ENCODE measurements at regions not wholly inside any gene's neighbourhood (a gene's known extent, or its start where the extent isn't known, plus 50 kb on each side); places are given as distances from the start of the nearest gene placed in this dataset.
A peak's percentile ranks its signal among the peaks of the same experiment; 100 is the strongest.

GRCh38 chr12:124502379-124502778, 65.0 kb downstream of the NCOR2 start:
- no peak overlapping the region for H3K27ac ChIP-seq (ENCODE audit: low read depth, low read length)

GRCh38 chr12:124501827-124502226, 65.6 kb downstream of the NCOR2 start:
- peak overlapping the region; percentile 79 for H3K27ac ChIP-seq (ENCODE audit: low read depth, low read length)
- H3K4me1 ChIP-seq (ENCODE audit: insufficient read depth, low read length) = peaks cover 51% of the 10 kb centered on the region
- 81% methylated on average over 16 of the region's 16 CpGs for WGBS

More at GRCh38 chr12:124502379-124502778, 65.0 kb downstream of the NCOR2 start:
- Histone ChIP-seq H3K27me3 (ENCODE audit: insufficient read depth, low read length) (no peaks in the 10 kb centered on the region), H3K4me3 (ENCODE audit: low read length) (no peak overlapping the region), H3K9ac (ENCODE audit: low read depth, low read length) (no peak overlapping the region; the same call in 1 of the 2 replicates), H3K36me3 (ENCODE audit: insufficient read depth, low read length) (no peaks in the 10 kb centered on the region), H3K9me3 (ENCODE audit: insufficient read depth, low read depth, low read length) (no peaks in the 10 kb centered on the region), H3K4me1 (ENCODE audit: insufficient read depth, low read length) (peaks cover 54% of the 10 kb centered on the region)
- WGBS = 91% methylated on average over 10 of the region's 10 CpGs

GRCh38 chr12:124501112-124501561, 66.3 kb downstream of the NCOR2 start:
- H3K9me3 ChIP-seq (ENCODE audit: insufficient read depth, low read depth, low read length) = no peaks in the 10 kb centered on the region
- WGBS = 71% methylated on average over 17 of the region's 17 CpGs
- H3K27ac ChIP-seq (ENCODE audit: low read depth, low read length) = peak overlapping the region; percentile 79
- peaks cover 48% of the 10 kb centered on the region for H3K4me1 ChIP-seq (ENCODE audit: insufficient read depth, low read length)
- no peaks in the 10 kb centered on the region for H3K27me3 ChIP-seq (ENCODE audit: insufficient read depth, low read length)
- H3K9ac ChIP-seq (ENCODE audit: low read depth, low read length) = peak overlapping the region; percentile 63
- H3K4me3 ChIP-seq (ENCODE audit: low read length) = no peak overlapping the region
- H3K36me3 ChIP-seq (ENCODE audit: insufficient read depth, low read length) = no peaks in the 10 kb centered on the region

More at GRCh38 chr12:124501827-124502226, 65.6 kb downstream of the NCOR2 start:
- no peaks in the 10 kb centered on the region for H3K9me3 ChIP-seq (ENCODE audit: insufficient read depth, low read depth, low read length)
- no peak overlapping the region; the same call in 1 of the 2 replicates for H3K9ac ChIP-seq (ENCODE audit: low read depth, low read length)
- no peak overlapping the region for H3K4me3 ChIP-seq (ENCODE audit: low read length)
- H3K36me3 ChIP-seq (ENCODE audit: insufficient read depth, low read length) = no peaks in the 10 kb centered on the region
- H3K27me3 ChIP-seq (ENCODE audit: insufficient read depth, low read length) = no peaks in the 10 kb centered on the region

GRCh38 chr12:124499898-124500244, 67.5 kb downstream of the NCOR2 start:
- H3K36me3 ChIP-seq (ENCODE audit: insufficient read depth, low read length) = peaks cover 2% of the 10 kb centered on the region
- H3K9ac ChIP-seq (ENCODE audit: low read depth, low read length) = peak overlapping the region; percentile 63
- no peaks in the 10 kb centered on the region for H3K27me3 ChIP-seq (ENCODE audit: insufficient read depth, low read length)
- WGBS = 85% methylated on average over 11 of the region's 11 CpGs
- H3K9me3 ChIP-seq (ENCODE audit: insufficient read depth, low read depth, low read length) = no peaks in the 10 kb centered on the region
- peaks cover 45% of the 10 kb centered on the region for H3K4me1 ChIP-seq (ENCODE audit: insufficient read depth, low read length)
- peak overlapping the region; percentile 79 for H3K27ac ChIP-seq (ENCODE audit: low read depth, low read length)
- H3K4me3 ChIP-seq (ENCODE audit: low read length) = no peak overlapping the region

- Histone ChIP-seq H3K27me3 (ENCODE audit: insufficient read depth, low read length) (no peaks in the 10 kb centered on the region), H3K4me3 (ENCODE audit: low read length) (no peak overlapping the region), H3K27ac (ENCODE audit: low read depth, low read length) (peak overlapping the region; percentile 65), H3K9me3 (ENCODE audit: insufficient read depth, low read depth, low read length) (no peaks in the 10 kb centered on the region), H3K36me3 (ENCODE audit: insufficient read depth, low read length) (peaks cover 8% of the 10 kb centered on the region), H3K4me1 (ENCODE audit: insufficient read depth, low read length) (peaks cover 39% of the 10 kb centered on the region), H3K9ac (ENCODE audit: low read depth, low read length) (peak overlapping the region; percentile 42; the same call in 1 of the 2 replicates)
- WGBS = 82% methylated on average over 20 of the region's 20 CpGs
These were observed 68.1 kb downstream of the NCOR2 start for GRCh38 chr12:124499190-124499753.

- no peak overlapping the region for H3K4me3 ChIP-seq (ENCODE audit: low read length)
- 88% methylated on average over 24 of the region's 24 CpGs for WGBS
- no peak overlapping the region for H3K9ac ChIP-seq (ENCODE audit: low read depth, low read length)
- no peaks in the 10 kb centered on the region for H3K27me3 ChIP-seq (ENCODE audit: insufficient read depth, low read length)
- peaks cover 8% of the 10 kb centered on the region for H3K36me3 ChIP-seq (ENCODE audit: insufficient read depth, low read length)
- H3K9me3 ChIP-seq (ENCODE audit: insufficient read depth, low read depth, low read length) = no peaks in the 10 kb centered on the region
- H3K27ac ChIP-seq (ENCODE audit: low read depth, low read length) = peak overlapping the region; percentile 65; the same call in 1 of the 2 replicates
- peaks cover 35% of the 10 kb centered on the region for H3K4me1 ChIP-seq (ENCODE audit: insufficient read depth, low read length)
These were observed 68.9 kb downstream of the NCOR2 start for GRCh38 chr12:124498275-124499189.

GRCh38 chr12:124497658-124498057, 69.8 kb downstream of the NCOR2 start:
- H3K4me3 ChIP-seq (ENCODE audit: low read length) = no peak overlapping the region
- H3K4me1 ChIP-seq (ENCODE audit: insufficient read depth, low read length) = peaks cover 35% of the 10 kb centered on the region
- H3K9ac ChIP-seq (ENCODE audit: low read depth, low read length) = no peak overlapping the region
- H3K27me3 ChIP-seq (ENCODE audit: insufficient read depth, low read length) = no peaks in the 10 kb centered on the region
- H3K27ac ChIP-seq (ENCODE audit: low read depth, low read length) = no peak overlapping the region
- peaks cover 8% of the 10 kb centered on the region for H3K36me3 ChIP-seq (ENCODE audit: insufficient read depth, low read length)
- H3K9me3 ChIP-seq (ENCODE audit: insufficient read depth, low read depth, low read length) = no peaks in the 10 kb centered on the region
- 92% methylated on average over 7 of the region's 7 CpGs for WGBS

- no peak overlapping the region for H3K9ac ChIP-seq (ENCODE audit: low read depth, low read length)
- no peak overlapping the region for H3K27ac ChIP-seq (ENCODE audit: low read depth, low read length)
- WGBS = 91% methylated on average over 13 of the region's 13 CpGs
- H3K9me3 ChIP-seq (ENCODE audit: insufficient read depth, low read depth, low read length) = no peaks in the 10 kb centered on the region
- no peak overlapping the region for H3K4me3 ChIP-seq (ENCODE audit: low read length)
- peaks cover 8% of the 10 kb centered on the region for H3K36me3 ChIP-seq (ENCODE audit: insufficient read depth, low read length)
- H3K27me3 ChIP-seq (ENCODE audit: insufficient read depth, low read length) = no peaks in the 10 kb centered on the region
- peaks cover 32% of the 10 kb centered on the region for H3K4me1 ChIP-seq (ENCODE audit: insufficient read depth, low read length)
These were observed 70.4 kb downstream of the NCOR2 start for GRCh38 chr12:124497039-124497438.

GRCh38 chr12:124496584-124496983, 70.8 kb downstream of the NCOR2 start:
- Histone ChIP-seq H3K4me1 (ENCODE audit: insufficient read depth, low read length) (peaks cover 32% of the 10 kb centered on the region), H3K27me3 (ENCODE audit: insufficient read depth, low read length) (no peaks in the 10 kb centered on the region), H3K9ac (ENCODE audit: low read depth, low read length) (no peak overlapping the region), H3K9me3 (ENCODE audit: insufficient read depth, low read depth, low read length) (no peaks in the 10 kb centered on the region), H3K36me3 (ENCODE audit: insufficient read depth, low read length) (peaks cover 9% of the 10 kb centered on the region), H3K4me3 (ENCODE audit: low read length) (no peak overlapping the region), H3K27ac (ENCODE audit: low read depth, low read length) (no peak overlapping the region)
- 84% methylated on average over 2 of the region's 3 CpGs for whole genome bisulfite sequencing

GRCh38 chr12:124495194-124495983, 72.0 kb downstream of the NCOR2 start:
- Histone ChIP-seq H3K27me3 (ENCODE audit: insufficient read depth, low read length) (no peaks in the 10 kb centered on the region), H3K9ac (ENCODE audit: low read depth, low read length) (no peak overlapping the region), H3K4me3 (ENCODE audit: low read length) (no peak overlapping the region), H3K36me3 (ENCODE audit: insufficient read depth, low read length) (peaks cover 14% of the 10 kb centered on the region), H3K9me3 (ENCODE audit: insufficient read depth, low read depth, low read length) (no peaks in the 10 kb centered on the region), H3K4me1 (ENCODE audit: insufficient read depth, low read length) (peaks cover 20% of the 10 kb centered on the region), H3K27ac (ENCODE audit: low read depth, low read length) (no peak overlapping the region)
- 94% methylated on average over 28 of the region's 28 CpGs for WGBS

GRCh38 chr12:124494751-124495129, 72.7 kb downstream of the NCOR2 start:
- 95% methylated on average over 7 of the region's 7 CpGs for WGBS
- H3K9ac ChIP-seq (ENCODE audit: low read depth, low read length) = no peak overlapping the region

More at GRCh38 chr12:124494751-124495129, 72.7 kb downstream of the NCOR2 start:
- Histone ChIP-seq H3K9me3 (ENCODE audit: insufficient read depth, low read depth, low read length) (no peaks in the 10 kb centered on the region), H3K4me3 (ENCODE audit: low read length) (no peak overlapping the region), H3K27ac (ENCODE audit: low read depth, low read length) (no peak overlapping the region), H3K27me3 (ENCODE audit: insufficient read depth, low read length) (no peaks in the 10 kb centered on the region), H3K36me3 (ENCODE audit: insufficient read depth, low read length) (peaks cover 14% of the 10 kb centered on the region), H3K4me1 (ENCODE audit: insufficient read depth, low read length) (peaks cover 13% of the 10 kb centered on the region; the same call in 1 of the 2 replicates)

Measured in HUES64 (cell line).